ENCODE measurements at regions not wholly inside any gene's neighbourhood (a gene's known extent, or its start where the extent isn't known, plus 50 kb on each side); places are given as distances from the start of the nearest gene placed in this dataset.

DNA sequence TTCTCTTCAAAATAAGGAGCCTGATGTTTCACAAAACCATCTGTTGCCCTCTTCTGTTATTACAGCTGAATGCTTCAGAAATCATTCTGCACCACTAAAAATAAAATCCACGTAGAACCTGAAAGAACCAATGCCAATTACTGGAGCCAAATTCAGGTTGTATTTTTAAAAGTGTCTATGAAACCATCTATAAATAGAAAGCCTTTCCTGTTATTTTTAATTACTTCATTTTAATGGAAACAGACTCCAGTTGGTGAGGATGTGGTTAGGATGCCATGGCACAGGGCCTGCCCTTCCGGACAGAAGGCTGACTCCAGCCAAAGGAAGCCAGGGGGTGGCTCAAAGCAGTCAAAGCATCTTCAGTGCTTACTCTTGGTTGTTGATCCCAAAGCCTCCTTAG lies 119.8 kb downstream of the TENT4A start:
- DNase-seq (ENCODE audit: low read depth): no peak

DNA sequence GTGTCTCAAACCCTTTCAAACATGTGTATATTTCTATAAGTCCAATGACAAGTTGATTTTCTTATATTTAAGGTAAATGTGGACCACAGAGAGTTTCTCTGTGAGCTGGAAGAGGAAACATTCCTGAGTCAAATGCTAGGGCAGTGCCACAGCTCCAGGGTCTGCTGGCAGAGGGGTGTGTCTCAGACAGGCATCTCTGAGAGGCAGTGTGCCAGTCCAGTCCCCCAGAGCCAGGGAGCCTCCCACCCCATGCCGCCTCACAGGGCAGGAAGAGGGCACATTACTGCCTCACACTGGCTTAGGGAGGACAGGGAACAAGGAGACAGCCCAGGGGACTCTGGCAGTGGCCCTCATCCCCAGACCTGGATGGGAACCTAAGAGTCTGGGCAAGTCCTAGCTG lies 120.2 kb downstream of the TENT4A start:
- DNase-seq (ENCODE audit: low read depth): no peak

- no peak for DNase-seq (ENCODE audit: low read depth)
These were observed 123.9 kb downstream of the TENT4A start for GRCh38 chr5:6837095-6837494.

GRCh38 chr5:6837519-6838110 lies 124.4 kb downstream of the TENT4A start:
- peak; percentile 13 for DNase-seq (ENCODE audit: low read depth)

- DNase-seq (ENCODE audit: low read depth): no peak
These were observed 125.5 kb downstream of the TENT4A start for GRCh38 chr5:6838736-6839135.

DNA sequence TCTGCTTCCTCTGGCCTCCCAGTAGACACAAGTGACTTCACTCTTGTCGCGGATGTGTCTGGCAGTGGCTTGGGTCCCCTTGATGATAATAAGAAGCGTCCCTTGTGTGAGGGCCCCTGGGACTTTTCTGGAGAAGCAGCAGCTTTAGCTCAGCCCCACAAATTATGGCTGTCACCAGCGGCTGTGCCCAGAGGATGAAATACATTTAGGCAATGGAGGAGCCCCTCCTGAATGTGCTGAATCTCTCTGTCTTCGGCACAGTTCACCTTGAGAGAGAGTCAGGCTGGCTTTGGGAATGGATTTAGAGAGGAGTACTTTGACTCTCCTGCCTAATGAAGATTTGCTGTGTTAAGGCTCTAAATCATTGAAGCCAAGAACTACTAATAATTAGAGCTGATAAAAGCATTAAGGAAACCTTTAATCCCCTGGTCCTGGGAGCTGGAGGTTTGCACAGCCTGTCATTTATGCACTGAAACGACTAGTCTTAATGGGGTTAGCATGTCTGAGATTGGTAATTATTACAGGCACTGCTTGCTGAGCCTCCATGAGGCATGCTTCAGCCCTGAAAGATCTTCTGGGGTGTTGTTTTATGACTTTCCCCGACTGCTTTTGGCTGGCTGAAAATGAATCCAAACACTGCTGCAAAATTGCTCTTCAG lies 127.0 kb downstream of the TENT4A start:
- no peak for DNase-seq (ENCODE audit: low read depth)

GRCh38 chr5:6843335-6843734 lies 130.1 kb downstream of the TENT4A start:
- DNase-seq (ENCODE audit: low read depth): no peak

- DNase-seq (ENCODE audit: low read depth): no peak
These were observed 130.6 kb downstream of the TENT4A start for GRCh38 chr5:6843821-6844220.

- DNase-seq (ENCODE audit: low read depth): no peak
These were observed 132.6 kb downstream of the TENT4A start for GRCh38 chr5:6845856-6846255.

- DNase-seq (ENCODE audit: low read depth): no peak
These were observed 134.6 kb downstream of the TENT4A start for GRCh38 chr5:6847870-6848269.

DNA sequence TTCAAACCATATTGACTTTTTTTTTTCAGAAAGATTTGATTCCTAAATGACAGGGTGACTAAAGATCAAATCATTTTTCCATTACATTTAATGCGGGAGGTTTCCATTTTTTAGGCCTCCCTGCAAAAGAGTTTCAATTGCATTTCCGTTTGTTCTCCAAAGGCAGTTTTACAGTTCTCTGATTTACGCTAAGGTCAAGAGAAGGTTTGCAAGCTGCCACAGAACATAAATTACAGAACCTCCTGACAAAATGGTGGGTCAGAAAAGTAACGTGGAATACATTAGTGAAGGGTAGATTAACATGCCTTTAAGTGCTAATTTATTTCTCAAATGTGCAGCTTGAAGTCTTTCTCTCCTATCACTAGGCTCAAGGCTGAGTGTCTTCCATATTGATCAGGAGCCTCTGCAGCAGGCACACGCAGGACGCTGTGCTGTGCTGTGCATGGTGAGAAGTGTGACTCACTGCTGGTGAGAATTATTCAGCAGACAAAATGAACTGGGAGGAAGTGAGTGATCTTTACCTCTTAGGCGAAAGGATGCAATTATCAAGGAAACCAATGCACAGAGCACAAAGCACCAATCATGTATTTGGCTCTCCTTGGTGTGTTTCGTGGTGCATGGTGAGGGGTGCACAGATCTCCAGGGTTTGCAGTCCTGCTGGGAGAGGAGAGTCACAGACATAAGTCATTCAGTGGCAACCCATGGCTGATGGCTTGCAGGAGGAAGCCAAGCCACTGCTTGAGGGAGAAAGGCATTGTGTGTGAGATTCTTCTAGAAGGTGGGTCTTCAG lies 136.3 kb downstream of the TENT4A start:
- no peak for DNase-seq (ENCODE audit: low read depth)

- no peak for DNase-seq (ENCODE audit: low read depth)
These were observed 136.8 kb downstream of the TENT4A start for GRCh38 chr5:6850106-6850432.

DNA sequence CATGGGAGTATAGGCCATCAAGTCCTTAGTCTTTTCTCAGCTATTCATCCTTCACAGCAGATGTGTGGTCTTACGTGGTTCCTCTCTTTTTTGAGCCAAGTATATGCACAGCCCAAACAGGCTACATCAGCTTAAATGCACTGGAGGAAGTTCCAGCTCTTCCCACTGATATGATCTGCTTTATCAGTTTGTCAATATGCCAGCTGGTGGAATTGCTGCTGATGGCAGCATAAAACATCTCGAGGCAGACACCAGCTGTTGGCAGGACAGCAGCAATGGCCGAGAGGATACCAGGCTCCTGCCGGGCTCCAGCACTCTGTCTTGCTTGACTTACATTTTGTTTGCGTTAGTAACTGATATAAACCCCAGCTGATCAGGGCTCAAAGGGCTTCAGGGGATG lies 143.4 kb downstream of the TENT4A start:
- DNase-seq (ENCODE audit: low read depth): no peak

DNA sequence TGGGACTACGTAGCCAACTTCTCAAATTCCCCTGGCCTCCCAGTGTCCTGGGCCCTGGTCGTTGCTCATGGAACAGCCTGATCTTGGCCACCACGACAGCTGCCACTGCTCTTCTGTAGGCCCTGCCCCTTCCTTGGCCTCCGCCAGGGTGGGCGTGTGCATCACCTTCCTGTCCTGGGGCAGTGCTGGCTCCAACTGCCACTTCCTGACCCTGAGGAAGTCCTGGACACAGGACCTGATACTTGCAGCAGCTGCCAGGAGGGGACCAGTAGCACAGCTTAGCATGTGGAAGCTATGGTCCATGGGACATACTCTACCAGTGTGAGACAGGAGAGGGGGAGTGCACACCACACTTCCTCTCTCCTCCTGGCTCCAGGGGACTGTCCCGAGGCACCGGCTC lies 145.2 kb downstream of the TENT4A start:
- DNase-seq (ENCODE audit: low read depth): no peak

DNA sequence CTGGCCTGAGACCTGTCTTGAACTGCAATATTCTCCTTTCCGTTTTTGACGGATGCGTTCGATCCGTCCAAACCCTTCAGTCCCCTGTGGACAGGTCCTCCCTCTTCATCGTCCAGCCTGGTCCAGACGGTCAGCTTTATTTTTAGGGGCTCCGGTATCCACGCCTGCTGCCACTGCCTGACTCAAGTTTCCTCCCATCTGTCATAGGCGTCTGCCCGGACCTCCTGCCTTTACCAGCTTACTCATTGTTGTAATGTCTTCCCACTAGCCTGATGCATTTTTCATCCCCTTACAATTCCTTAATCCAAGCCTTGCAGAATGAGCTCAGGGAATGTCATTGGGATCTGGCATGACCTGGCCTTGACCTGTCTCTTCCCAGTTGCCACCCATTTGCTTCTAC lies 145.8 kb downstream of the TENT4A start:
- no peak for DNase-seq (ENCODE audit: low read depth)

DNA sequence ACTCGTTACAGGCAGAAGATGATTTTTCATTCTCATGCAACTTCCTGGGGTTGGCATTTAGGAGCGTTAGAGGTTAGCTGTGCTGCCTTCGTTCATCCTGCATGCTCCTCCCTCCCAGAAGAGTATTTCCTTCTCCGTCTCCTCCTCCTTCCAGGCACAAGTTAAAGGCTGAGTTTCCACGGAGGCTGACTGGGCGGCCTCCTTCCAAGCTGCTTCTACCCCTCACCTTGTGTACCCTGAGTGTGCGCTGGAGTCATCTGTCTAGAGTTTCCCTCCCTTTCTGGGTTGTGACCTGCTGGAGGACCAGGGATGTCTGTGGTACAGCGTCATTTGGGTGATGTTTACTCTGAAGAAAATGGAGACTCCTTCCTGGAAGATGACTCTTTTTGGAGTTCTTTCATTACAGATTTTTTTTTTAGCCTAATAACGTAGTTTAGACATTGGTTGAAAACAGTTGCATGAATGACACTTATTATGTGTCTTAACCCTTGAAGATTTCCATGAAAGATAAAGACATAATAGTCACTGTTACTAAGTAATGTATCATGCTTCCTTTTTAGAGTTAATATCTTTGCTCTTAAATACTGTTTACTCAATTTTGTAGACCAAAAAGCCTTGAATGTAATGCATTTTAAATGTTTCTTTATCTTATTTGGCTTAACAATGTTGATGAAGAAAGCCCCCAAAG lies 146.9 kb downstream of the TENT4A start:
- no peak for DNase-seq (ENCODE audit: low read depth)

- DNase-seq (ENCODE audit: low read depth): no peak
These were observed 147.8 kb downstream of the TENT4A start for GRCh38 chr5:6861036-6861435.

- DNase-seq (ENCODE audit: low read depth): no peak
These were observed 148.4 kb downstream of the TENT4A start for GRCh38 chr5:6861667-6862066.

DNA sequence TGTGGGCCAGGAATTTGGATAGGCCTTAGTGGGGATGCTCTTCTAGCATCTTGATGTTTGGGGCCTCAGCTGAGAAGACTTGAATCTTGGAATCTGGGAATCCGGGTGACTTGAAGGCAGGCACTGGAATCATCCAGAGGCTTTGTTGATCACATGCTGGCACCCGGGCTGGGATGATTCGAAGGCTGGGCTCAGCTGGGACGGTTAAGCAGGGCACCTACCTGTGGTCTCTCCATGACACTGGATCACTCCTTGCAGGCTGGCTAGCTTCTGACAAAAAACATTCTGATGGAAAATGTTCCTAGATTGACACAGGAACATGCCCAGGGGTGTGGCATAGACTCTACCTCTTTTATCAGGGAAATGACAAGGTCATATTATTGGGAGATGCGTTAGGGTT lies 149.1 kb downstream of the TENT4A start:
- no peak for DNase-seq (ENCODE audit: low read depth)

DNA sequence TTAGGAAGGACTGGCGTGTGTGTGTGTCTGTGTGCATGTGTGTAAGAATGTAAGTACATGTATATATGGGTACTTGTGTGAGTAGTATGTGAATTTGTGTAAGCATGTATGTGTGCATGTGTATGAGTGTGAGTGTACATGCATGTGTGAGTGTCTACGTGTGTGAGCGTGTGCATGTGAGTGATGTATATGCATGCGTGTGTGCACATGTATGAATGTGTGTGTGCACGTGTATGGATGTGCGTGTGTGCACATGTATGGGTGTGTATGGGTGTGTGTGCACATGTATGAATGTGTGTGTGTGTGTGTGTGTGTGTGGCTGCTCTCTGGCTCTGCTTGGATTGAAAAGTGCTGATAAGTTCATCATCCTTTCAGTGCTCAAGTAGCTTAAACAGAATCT lies 154.5 kb downstream of the TENT4A start:
- no peak for DNase-seq (ENCODE audit: low read depth)

GRCh38 chr5:6868171-6868570 lies 154.9 kb downstream of the TENT4A start:
- no peak for DNase-seq (ENCODE audit: low read depth)

DNA sequence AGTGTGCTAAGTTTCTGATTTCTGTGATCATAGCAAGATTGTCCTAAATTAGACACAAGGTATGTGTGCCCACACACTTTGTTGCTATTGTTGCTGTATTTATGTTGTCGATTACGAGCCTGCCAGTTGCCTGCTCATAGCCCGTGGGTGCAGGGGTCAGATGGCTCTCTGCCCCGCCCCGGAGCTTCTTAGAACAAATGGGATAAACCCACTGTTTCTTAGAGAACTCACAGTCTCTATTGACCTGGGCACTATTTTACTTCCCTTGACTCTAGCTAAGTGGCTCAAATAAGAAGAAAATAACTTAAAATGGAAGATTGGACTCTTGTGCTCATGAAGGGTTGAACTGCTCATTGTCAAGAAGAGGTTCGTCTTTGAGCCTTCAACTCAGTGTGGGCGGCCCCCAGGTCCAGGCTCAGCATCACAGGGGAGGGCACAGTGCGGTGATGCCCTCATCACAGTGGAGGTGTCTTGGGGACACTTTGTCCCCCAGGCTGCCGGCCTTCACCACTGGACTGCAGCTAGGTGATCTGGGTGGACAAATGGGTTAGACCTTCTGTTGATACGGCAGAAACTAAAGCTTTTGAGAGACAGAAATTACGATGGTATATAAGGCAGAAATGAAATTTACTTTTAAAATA lies 155.5 kb downstream of the TENT4A start:
- DNase-seq (ENCODE audit: low read depth): no peak

GRCh38 chr5:6869677-6870076 lies 156.4 kb downstream of the TENT4A start:
- no peak for DNase-seq (ENCODE audit: low read depth)
